ENCODE measurements at regions not wholly inside any gene's neighbourhood (a gene's known extent, or its start where the extent isn't known, plus 50 kb on each side); places are given as distances from the start of the nearest gene placed in this dataset.
"Not testable (repeated sequence)": the region's sequence is repeated elsewhere in the genome, so short reads cannot be mapped to it uniquely, and the experiment has no call there.

- not testable (repeated sequence) for H3K4me3 ChIP-seq (ENCODE audit: low read depth, low read length)
These were observed 263.5 kb upstream of the PLGLB2 start for GRCh38 chr2:87484363-87484762.

GRCh38 chr2:87485455-87485854 lies 262.4 kb upstream of the PLGLB2 start:
- not testable (repeated sequence) for H3K4me3 ChIP-seq (ENCODE audit: low read depth, low read length)

- H3K4me3 ChIP-seq (ENCODE audit: low read depth, low read length): not testable (repeated sequence)
These were observed 262.0 kb upstream of the PLGLB2 start for GRCh38 chr2:87485884-87486283.

- not testable (repeated sequence) for H3K4me3 ChIP-seq (ENCODE audit: low read depth, low read length)
These were observed 261.5 kb upstream of the PLGLB2 start for GRCh38 chr2:87486413-87486812.

GRCh38 chr2:87488021-87488420 lies 259.9 kb upstream of the PLGLB2 start:
- H3K4me3 ChIP-seq (ENCODE audit: low read depth, low read length): not testable (repeated sequence)

GRCh38 chr2:87488991-87489390 lies 258.9 kb upstream of the PLGLB2 start:
- not testable (repeated sequence) for H3K4me3 ChIP-seq (ENCODE audit: low read depth, low read length)

- H3K4me3 ChIP-seq (ENCODE audit: low read depth, low read length): not testable (repeated sequence)
These were observed 253.0 kb upstream of the PLGLB2 start for GRCh38 chr2:87494846-87495245.

GRCh38 chr2:87495455-87495854 lies 252.4 kb upstream of the PLGLB2 start:
- H3K4me3 ChIP-seq (ENCODE audit: low read depth, low read length): not testable (repeated sequence)

- H3K4me3 ChIP-seq (ENCODE audit: low read depth, low read length): not testable (repeated sequence)
These were observed 251.6 kb upstream of the PLGLB2 start for GRCh38 chr2:87496036-87497006.

GRCh38 chr2:87497135-87497534 lies 250.8 kb upstream of the PLGLB2 start:
- not testable (repeated sequence) for H3K4me3 ChIP-seq (ENCODE audit: low read depth, low read length)

- H3K4me3 ChIP-seq (ENCODE audit: low read depth, low read length): not testable (repeated sequence)
These were observed 250.2 kb upstream of the PLGLB2 start for GRCh38 chr2:87497700-87498099.

GRCh38 chr2:87498169-87498853 lies 249.6 kb upstream of the PLGLB2 start:
- not testable (repeated sequence) for H3K4me3 ChIP-seq (ENCODE audit: low read depth, low read length)

- not testable (repeated sequence) for H3K4me3 ChIP-seq (ENCODE audit: low read depth, low read length)
These were observed 249.0 kb upstream of the PLGLB2 start for GRCh38 chr2:87498854-87499238.

- H3K4me3 ChIP-seq (ENCODE audit: low read depth, low read length): not testable (repeated sequence)
These were observed 248.0 kb upstream of the PLGLB2 start for GRCh38 chr2:87499860-87500259.

GRCh38 chr2:87500421-87500820 lies 247.5 kb upstream of the PLGLB2 start:
- not testable (repeated sequence) for H3K4me3 ChIP-seq (ENCODE audit: low read depth, low read length)

- H3K4me3 ChIP-seq (ENCODE audit: low read depth, low read length): not testable (repeated sequence)
These were observed 246.9 kb upstream of the PLGLB2 start for GRCh38 chr2:87500951-87501350.

- H3K4me3 ChIP-seq (ENCODE audit: low read depth, low read length): not testable (repeated sequence)
These were observed 244.9 kb upstream of the PLGLB2 start for GRCh38 chr2:87502948-87503347.

GRCh38 chr2:87505239-87505638 lies 242.6 kb upstream of the PLGLB2 start:
- not testable (repeated sequence) for H3K4me3 ChIP-seq (ENCODE audit: low read depth, low read length)

- not testable (repeated sequence) for H3K4me3 ChIP-seq (ENCODE audit: low read depth, low read length)
These were observed 242.0 kb upstream of the PLGLB2 start for GRCh38 chr2:87505909-87506308.

- not testable (repeated sequence) for H3K4me3 ChIP-seq (ENCODE audit: low read depth, low read length)
These were observed 240.2 kb upstream of the PLGLB2 start for GRCh38 chr2:87507378-87508348.

Measured in GM12875 (cell line).